IMR-90 (cell line): ENCODE measurements at regions not wholly inside any gene's neighbourhood (a gene's known extent, or its start where the extent isn't known, plus 50 kb on each side); places are given as distances from the start of the nearest gene placed in this dataset.

Experiments
- BHLHE40 ChIP-seq: fragments of 150-350 bp; IDR thresholded peaks from 2 replicates; pipeline ENCODE4 v1.6.1; 2016; ENCODE audit warnings: mild to moderate bottlenecking, low read depth, low read length
- CEBPB ChIP-seq: IDR thresholded peaks from 2 replicates; pipeline ENCODE4 v1.6.1; 2012; ENCODE audit warnings: low read depth, low read length, improper control_type of control experiment
- MAZ ChIP-seq: IDR thresholded peaks from 2 replicates; pipeline ENCODE4 v1.6.1; 2012; ENCODE audit warnings: low read depth, mild to moderate bottlenecking, low read length, improper control_type of control experiment, moderate library complexity, borderline replicate concordance
- NFE2L2 ChIP-seq: fragments of 150-350 bp; IDR thresholded peaks from 2 replicates; pipeline ENCODE4 v1.6.1; 2016; ENCODE audit warnings: low read depth, mild to moderate bottlenecking, low read length
- POLR2A ChIP-seq: IDR thresholded peaks from 2 replicates; pipeline ENCODE4 v1.6.1; 2012; ENCODE audit warnings: mild to moderate bottlenecking, low read depth, low read length
- SMC3 ChIP-seq: fragments of 150-350 bp; IDR thresholded peaks from 2 replicates; pipeline ENCODE4 v1.6.1; 2016; ENCODE audit warnings: low read depth, mild to moderate bottlenecking, antibody characterized with exemption, low read length, moderate library complexity
- TF ChIP-seq, protein P1 (sequence below): conservative IDR thresholded peaks from 2 replicates; pipeline ENCODE4 v1.5.1; 2012; ENCODE audit warnings: mild to moderate bottlenecking, low read depth, low read length, improper control_type of control experiment
- TF ChIP-seq, protein P2 (sequence below): fragments of 150-350 bp; IDR thresholded peaks from 2 replicates; pipeline ENCODE4 v1.6.1; 2017; ENCODE audit warnings: mild to moderate bottlenecking, antibody characterized with exemption, low read length, low read depth

DNA sequence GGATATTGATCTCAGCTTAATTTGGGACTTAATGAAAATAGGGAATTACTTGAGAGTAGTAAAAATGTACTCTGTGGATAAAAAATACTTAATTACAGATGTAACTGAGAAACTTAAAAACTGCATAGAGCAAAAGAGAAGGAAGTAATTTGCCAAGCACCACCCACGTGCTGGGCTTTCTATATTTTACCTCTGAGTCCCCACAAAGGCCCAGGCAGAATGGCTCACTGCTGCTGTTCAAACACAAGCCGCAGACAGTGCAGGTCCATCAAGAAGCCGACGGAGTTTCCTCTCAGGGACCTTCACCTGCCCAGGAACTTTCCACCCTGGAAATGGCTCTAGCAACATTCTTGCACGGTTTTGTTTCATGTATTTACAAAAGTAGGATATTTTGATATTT, 77.2 kb upstream of the TRPM1 start:
- TF ChIP-seq, protein P1, sequence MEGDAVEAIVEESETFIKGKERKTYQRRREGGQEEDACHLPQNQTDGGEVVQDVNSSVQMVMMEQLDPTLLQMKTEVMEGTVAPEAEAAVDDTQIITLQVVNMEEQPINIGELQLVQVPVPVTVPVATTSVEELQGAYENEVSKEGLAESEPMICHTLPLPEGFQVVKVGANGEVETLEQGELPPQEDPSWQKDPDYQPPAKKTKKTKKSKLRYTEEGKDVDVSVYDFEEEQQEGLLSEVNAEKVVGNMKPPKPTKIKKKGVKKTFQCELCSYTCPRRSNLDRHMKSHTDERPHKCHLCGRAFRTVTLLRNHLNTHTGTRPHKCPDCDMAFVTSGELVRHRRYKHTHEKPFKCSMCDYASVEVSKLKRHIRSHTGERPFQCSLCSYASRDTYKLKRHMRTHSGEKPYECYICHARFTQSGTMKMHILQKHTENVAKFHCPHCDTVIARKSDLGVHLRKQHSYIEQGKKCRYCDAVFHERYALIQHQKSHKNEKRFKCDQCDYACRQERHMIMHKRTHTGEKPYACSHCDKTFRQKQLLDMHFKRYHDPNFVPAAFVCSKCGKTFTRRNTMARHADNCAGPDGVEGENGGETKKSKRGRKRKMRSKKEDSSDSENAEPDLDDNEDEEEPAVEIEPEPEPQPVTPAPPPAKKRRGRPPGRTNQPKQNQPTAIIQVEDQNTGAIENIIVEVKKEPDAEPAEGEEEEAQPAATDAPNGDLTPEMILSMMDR, result no peak
- TF ChIP-seq, protein P2, sequence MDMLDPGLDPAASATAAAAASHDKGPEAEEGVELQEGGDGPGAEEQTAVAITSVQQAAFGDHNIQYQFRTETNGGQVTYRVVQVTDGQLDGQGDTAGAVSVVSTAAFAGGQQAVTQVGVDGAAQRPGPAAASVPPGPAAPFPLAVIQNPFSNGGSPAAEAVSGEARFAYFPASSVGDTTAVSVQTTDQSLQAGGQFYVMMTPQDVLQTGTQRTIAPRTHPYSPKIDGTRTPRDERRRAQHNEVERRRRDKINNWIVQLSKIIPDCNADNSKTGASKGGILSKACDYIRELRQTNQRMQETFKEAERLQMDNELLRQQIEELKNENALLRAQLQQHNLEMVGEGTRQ, result no peak
- TF ChIP-seq POLR2A (no peak), MAZ (no peak), CEBPB (no peak), SMC3 (no peak), NFE2L2 (no peak), BHLHE40 (no peak)
